Calu3 (cell line): ENCODE measurements at regions not wholly inside any gene's neighbourhood (a gene's known extent, or its start where the extent isn't known, plus 50 kb on each side); places are given as distances from the start of the nearest gene placed in this dataset.

Experiments
- BruUV-seq: library from RNA; stranded (reverse); fragments of 400-500 nt; replicated peaks from 2 replicates; lab custom pipeline; 2021; lab: Mats Ljungman, UMichigan
- CTCF ChIA-PET: fragments of 300-600 bp; sonication (Branson Sonifier 250); formaldehyde crosslinking; loops from one replicate; lab custom pipeline; 2022; ENCODE audit warnings: antibody characterized with exemption; lab: Charles Lee
- DNase-seq: peaks from one replicate; pipeline ENCODE4 v3.0.0; 2022
- H3K27ac Mint-ChIP-seq: one replicate; pipeline ENCODE4 v1.8.0; 2022; ENCODE audit warnings: mixed read lengths; ENCODE audit not compliant: unreplicated experiment
- H3K27me3 Mint-ChIP-seq: one replicate; pipeline ENCODE4 v1.8.0; 2022; ENCODE audit warnings: mixed read lengths; ENCODE audit not compliant: unreplicated experiment
- H3K36me3 Mint-ChIP-seq: one replicate; pipeline ENCODE4 v1.8.0; 2022; ENCODE audit warnings: mild to moderate bottlenecking, moderate library complexity, mixed read lengths; ENCODE audit not compliant: insufficient read depth, unreplicated experiment
- H3K4me1 Mint-ChIP-seq: one replicate; pipeline ENCODE4 v1.8.0; 2022; ENCODE audit warnings: mild to moderate bottlenecking, low read depth, mixed read lengths; ENCODE audit not compliant: unreplicated experiment
- H3K4me3 Mint-ChIP-seq: one replicate; pipeline ENCODE4 v1.8.0; 2022; ENCODE audit warnings: mild to moderate bottlenecking, low read depth, moderate library complexity, mixed read lengths; ENCODE audit not compliant: unreplicated experiment
- H3K9me3 Mint-ChIP-seq: one replicate; pipeline ENCODE4 v1.8.0; 2022; ENCODE audit warnings: low read depth, mixed read lengths; ENCODE audit not compliant: unreplicated experiment
- CTCF ChIP-seq: fragments of 200-600 bp; IDR thresholded peaks from one replicate; pipeline ENCODE4 v1.8.0; 2022; ENCODE audit warnings: antibody characterized with exemption; ENCODE audit not compliant: unreplicated experiment
- intact Hi-C: fragments of 100-400 bp; cut with micrococcal nuclease; formaldehyde crosslinking; loops from one replicate; pipeline ENCODE4 v1.10.0; 2022; ENCODE audit not compliant: unreplicated experiment

- H3K36me3 Mint-ChIP-seq: no peaks in the 10 kb centered on the region
- no peak for DNase-seq
- H3K4me3 Mint-ChIP-seq: no peak overlapping the region
- no TSS peak for BruUV-seq
- CTCF ChIA-PET: no interaction called here
- intact Hi-C loops: no loop called here
- H3K9me3 Mint-ChIP-seq: no peaks in the 10 kb centered on the region
- no peak overlapping the region for H3K27ac Mint-ChIP-seq
- TF ChIP-seq CTCF: no peak
- H3K4me1 Mint-ChIP-seq: no peaks in the 10 kb centered on the region
- H3K27me3 Mint-ChIP-seq: no peaks in the 10 kb centered on the region
Observed at GRCh38 chr2:152962446-152962845, 244.0 kb downstream of the ARL6IP6 start.

- Mint-ChIP-seq H3K4me3 (no peak overlapping the region), H3K27ac (no peak overlapping the region), H3K4me1 (no peaks in the 10 kb centered on the region), H3K36me3 (no peaks in the 10 kb centered on the region), H3K27me3 (no peaks in the 10 kb centered on the region), H3K9me3 (no peaks in the 10 kb centered on the region)
- intact Hi-C loops: no loop called here
- BruUV-seq: no TSS peak
- TF ChIP-seq CTCF: no peak
- CTCF ChIA-PET: interaction anchor here (0.6 kb wide), 1 partner anchor 19 kb away, joined by 3 read pairs; no protein-coding TSS in a partner anchor
- DNase-seq: no peak
Observed at GRCh38 chr2:152961351-152961750, 242.9 kb downstream of the ARL6IP6 start.

- no peaks in the 10 kb centered on the region for H3K36me3 Mint-ChIP-seq
- no peaks in the 10 kb centered on the region for H3K27me3 Mint-ChIP-seq
- CTCF ChIA-PET: no interaction called here
- DNase-seq: peak; percentile 16
- intact Hi-C loops: no loop called here
- no peaks in the 10 kb centered on the region for H3K9me3 Mint-ChIP-seq
- H3K4me1 Mint-ChIP-seq: no peaks in the 10 kb centered on the region
- BruUV-seq: no TSS peak
- H3K27ac Mint-ChIP-seq: no peak overlapping the region
- no peak overlapping the region for H3K4me3 Mint-ChIP-seq
- no peak for TF ChIP-seq CTCF
Observed at GRCh38 chr2:152950126-152950525, 231.7 kb downstream of the ARL6IP6 start.

- H3K9me3 Mint-ChIP-seq: peaks cover 5% of the 10 kb centered on the region
- no TSS peak for BruUV-seq
- no peaks in the 10 kb centered on the region for H3K27me3 Mint-ChIP-seq
- intact Hi-C loops: no loop called here
- no peak for DNase-seq
- H3K4me3 Mint-ChIP-seq: no peak overlapping the region
- H3K4me1 Mint-ChIP-seq: no peaks in the 10 kb centered on the region
- CTCF ChIA-PET: no interaction called here
- TF ChIP-seq CTCF: no peak
- H3K36me3 Mint-ChIP-seq: no peaks in the 10 kb centered on the region
- no peak overlapping the region for H3K27ac Mint-ChIP-seq
Observed at GRCh38 chr2:152944099-152944498, 225.7 kb downstream of the ARL6IP6 start.
